Fibroblast of peridontal ligament (primary cell): ENCODE measurements at regions not wholly inside any gene's neighbourhood (a gene's known extent, or its start where the extent isn't known, plus 50 kb on each side); places are given as distances from the start of the nearest gene placed in this dataset.

ENCODE experiments used
- DNase-seq: peaks from one replicate; pipeline ENCODE4 v3.0.0-alpha.2; 2010; ENCODE audit errors: extremely low read depth

GRCh38 chr12:115132145-115132544 lies 448.2 kb upstream of the TBX3 start:
- DNase-seq: peak; percentile 75

GRCh38 chr12:115129727-115130126 lies 445.8 kb upstream of the TBX3 start:
- no peak for DNase-seq

- no peak for DNase-seq
Measured at GRCh38 chr12:115121053-115121452, 437.1 kb upstream of the TBX3 start.

GRCh38 chr12:115118177-115118724 lies 434.3 kb upstream of the TBX3 start:
- no peak for DNase-seq

GRCh38 chr12:115114140-115114539 lies 430.2 kb upstream of the TBX3 start:
- no peak for DNase-seq

GRCh38 chr12:115109863-115110262 lies 425.9 kb upstream of the TBX3 start:
- DNase-seq: no peak

- DNase-seq: no peak
Measured at GRCh38 chr12:115108129-115109100, 424.4 kb upstream of the TBX3 start.

GRCh38 chr12:115103884-115104883 lies 420.2 kb upstream of the TBX3 start:
- DNase-seq: no peak

GRCh38 chr12:115102450-115102849 lies 418.5 kb upstream of the TBX3 start:
- no peak for DNase-seq

- DNase-seq: no peak
Measured at GRCh38 chr12:115101520-115101919, 417.5 kb upstream of the TBX3 start.

GRCh38 chr12:115097416-115097815 lies 413.4 kb upstream of the TBX3 start:
- DNase-seq: no peak

GRCh38 chr12:115096588-115097397 lies 412.8 kb upstream of the TBX3 start:
- DNase-seq: peak; percentile 11

- no peak for DNase-seq
Measured at GRCh38 chr12:115095073-115095748, 411.2 kb upstream of the TBX3 start.

- DNase-seq: no peak
Measured at GRCh38 chr12:115094163-115094816, 410.3 kb upstream of the TBX3 start.

GRCh38 chr12:115093261-115093660 lies 409.3 kb upstream of the TBX3 start:
- no peak for DNase-seq

- DNase-seq: no peak
Measured at GRCh38 chr12:115090783-115091182, 406.8 kb upstream of the TBX3 start.

- no peak for DNase-seq
Measured at GRCh38 chr12:115088995-115089841, 405.2 kb upstream of the TBX3 start.

GRCh38 chr12:115088328-115088994 lies 404.5 kb upstream of the TBX3 start:
- DNase-seq: no peak

GRCh38 chr12:115085594-115085993 lies 401.6 kb upstream of the TBX3 start:
- DNase-seq: no peak
